ENCODE measurements at regions not wholly inside any gene's neighbourhood (a gene's known extent, or its start where the extent isn't known, plus 50 kb on each side); places are given as distances from the start of the nearest gene placed in this dataset.

GRCh38 chr5:73352649-73353230 lies 95.8 kb downstream of the FOXD1 start:
- Histone ChIP-seq H3K27ac (ENCODE audit: low read depth, low read length) (no peak overlapping the region), H3K4me1 (ENCODE audit: control insufficient read depth, insufficient read depth, low read length) (no peaks in the 10 kb centered on the region), H3K36me3 (ENCODE audit: control insufficient read depth, insufficient read depth, low read length) (no peaks in the 10 kb centered on the region), H3K27me3 (ENCODE audit: control insufficient read depth, insufficient read depth, low read length) (no peaks in the 10 kb centered on the region), H3K4me3 (ENCODE audit: low read length) (no peak overlapping the region), H3K9ac (ENCODE audit: low read length) (no peak overlapping the region)

GRCh38 chr5:73352243-73352642 lies 96.3 kb downstream of the FOXD1 start:
- H3K36me3 ChIP-seq (ENCODE audit: control insufficient read depth, insufficient read depth, low read length): no peaks in the 10 kb centered on the region
- H3K27me3 ChIP-seq (ENCODE audit: control insufficient read depth, insufficient read depth, low read length): no peaks in the 10 kb centered on the region
- H3K27ac ChIP-seq (ENCODE audit: low read depth, low read length): no peak overlapping the region
- no peaks in the 10 kb centered on the region for H3K4me1 ChIP-seq (ENCODE audit: control insufficient read depth, insufficient read depth, low read length)
- no peak overlapping the region for H3K9ac ChIP-seq (ENCODE audit: low read length)
- H3K4me3 ChIP-seq (ENCODE audit: low read length): no peak overlapping the region

- Histone ChIP-seq H3K9ac (ENCODE audit: low read length) (no peak overlapping the region), H3K36me3 (ENCODE audit: control insufficient read depth, insufficient read depth, low read length) (no peaks in the 10 kb centered on the region), H3K4me1 (ENCODE audit: control insufficient read depth, insufficient read depth, low read length) (no peaks in the 10 kb centered on the region), H3K27ac (ENCODE audit: low read depth, low read length) (no peak overlapping the region), H3K4me3 (ENCODE audit: low read length) (no peak overlapping the region), H3K27me3 (ENCODE audit: control insufficient read depth, insufficient read depth, low read length) (no peaks in the 10 kb centered on the region)
Observed at GRCh38 chr5:73351593-73351992, 97.0 kb downstream of the FOXD1 start.

- Histone ChIP-seq H3K4me3 (ENCODE audit: low read length) (no peak overlapping the region), H3K27me3 (ENCODE audit: control insufficient read depth, insufficient read depth, low read length) (no peaks in the 10 kb centered on the region), H3K9ac (ENCODE audit: low read length) (no peak overlapping the region), H3K27ac (ENCODE audit: low read depth, low read length) (no peak overlapping the region), H3K36me3 (ENCODE audit: control insufficient read depth, insufficient read depth, low read length) (no peaks in the 10 kb centered on the region), H3K4me1 (ENCODE audit: control insufficient read depth, insufficient read depth, low read length) (no peaks in the 10 kb centered on the region)
Observed at GRCh38 chr5:73346878-73347408, 101.6 kb downstream of the FOXD1 start.

- no peak overlapping the region for H3K4me3 ChIP-seq (ENCODE audit: low read length)
- H3K9ac ChIP-seq (ENCODE audit: low read length): no peak overlapping the region
- H3K36me3 ChIP-seq (ENCODE audit: control insufficient read depth, insufficient read depth, low read length): no peaks in the 10 kb centered on the region
- peaks cover 2% of the 10 kb centered on the region for H3K27me3 ChIP-seq (ENCODE audit: control insufficient read depth, insufficient read depth, low read length)
- no peaks in the 10 kb centered on the region for H3K4me1 ChIP-seq (ENCODE audit: control insufficient read depth, insufficient read depth, low read length)
- no peak overlapping the region for H3K27ac ChIP-seq (ENCODE audit: low read depth, low read length)
Observed at GRCh38 chr5:73344835-73345234, 103.7 kb downstream of the FOXD1 start.

GRCh38 chr5:73339711-73340110 lies 108.9 kb downstream of the FOXD1 start:
- Histone ChIP-seq H3K27ac (ENCODE audit: low read depth, low read length) (no peak overlapping the region), H3K4me1 (ENCODE audit: control insufficient read depth, insufficient read depth, low read length) (no peaks in the 10 kb centered on the region), H3K9ac (ENCODE audit: low read length) (no peak overlapping the region), H3K36me3 (ENCODE audit: control insufficient read depth, insufficient read depth, low read length) (no peaks in the 10 kb centered on the region), H3K4me3 (ENCODE audit: low read length) (no peak overlapping the region), H3K27me3 (ENCODE audit: control insufficient read depth, insufficient read depth, low read length) (peaks cover 7% of the 10 kb centered on the region)

GRCh38 chr5:73339051-73339575 lies 109.5 kb downstream of the FOXD1 start:
- no peak overlapping the region for H3K27ac ChIP-seq (ENCODE audit: low read depth, low read length)
- H3K36me3 ChIP-seq (ENCODE audit: control insufficient read depth, insufficient read depth, low read length): no peaks in the 10 kb centered on the region
- H3K4me1 ChIP-seq (ENCODE audit: control insufficient read depth, insufficient read depth, low read length): no peaks in the 10 kb centered on the region
- H3K27me3 ChIP-seq (ENCODE audit: control insufficient read depth, insufficient read depth, low read length): peaks cover 9% of the 10 kb centered on the region
- no peak overlapping the region for H3K4me3 ChIP-seq (ENCODE audit: low read length)
- H3K9ac ChIP-seq (ENCODE audit: low read length): no peak overlapping the region

GRCh38 chr5:73338256-73339050 lies 110.1 kb downstream of the FOXD1 start:
- no peaks in the 10 kb centered on the region for H3K36me3 ChIP-seq (ENCODE audit: control insufficient read depth, insufficient read depth, low read length)
- peaks cover 9% of the 10 kb centered on the region for H3K27me3 ChIP-seq (ENCODE audit: control insufficient read depth, insufficient read depth, low read length)
- no peak overlapping the region for H3K4me3 ChIP-seq (ENCODE audit: low read length)
- no peak overlapping the region for H3K27ac ChIP-seq (ENCODE audit: low read depth, low read length)
- no peaks in the 10 kb centered on the region for H3K4me1 ChIP-seq (ENCODE audit: control insufficient read depth, insufficient read depth, low read length)
- no peak overlapping the region for H3K9ac ChIP-seq (ENCODE audit: low read length)

GRCh38 chr5:73337586-73338255 lies 110.9 kb downstream of the FOXD1 start:
- Histone ChIP-seq H3K4me3 (ENCODE audit: low read length) (no peak overlapping the region), H3K4me1 (ENCODE audit: control insufficient read depth, insufficient read depth, low read length) (no peaks in the 10 kb centered on the region), H3K27ac (ENCODE audit: low read depth, low read length) (no peak overlapping the region), H3K36me3 (ENCODE audit: control insufficient read depth, insufficient read depth, low read length) (no peaks in the 10 kb centered on the region), H3K9ac (ENCODE audit: low read length) (no peak overlapping the region), H3K27me3 (ENCODE audit: control insufficient read depth, insufficient read depth, low read length) (peaks cover 9% of the 10 kb centered on the region)

GRCh38 chr5:73336366-73336765 lies 112.2 kb downstream of the FOXD1 start:
- Histone ChIP-seq H3K36me3 (ENCODE audit: control insufficient read depth, insufficient read depth, low read length) (no peaks in the 10 kb centered on the region), H3K4me3 (ENCODE audit: low read length) (no peak overlapping the region), H3K27ac (ENCODE audit: low read depth, low read length) (no peak overlapping the region), H3K4me1 (ENCODE audit: control insufficient read depth, insufficient read depth, low read length) (no peaks in the 10 kb centered on the region), H3K9ac (ENCODE audit: low read length) (no peak overlapping the region), H3K27me3 (ENCODE audit: control insufficient read depth, insufficient read depth, low read length) (peaks cover 9% of the 10 kb centered on the region)

GRCh38 chr5:73333944-73334703 lies 114.5 kb downstream of the FOXD1 start:
- Histone ChIP-seq H3K4me3 (ENCODE audit: low read length) (no peak overlapping the region), H3K27me3 (ENCODE audit: control insufficient read depth, insufficient read depth, low read length) (peaks cover 7% of the 10 kb centered on the region), H3K9ac (ENCODE audit: low read length) (no peak overlapping the region), H3K4me1 (ENCODE audit: control insufficient read depth, insufficient read depth, low read length) (no peaks in the 10 kb centered on the region), H3K27ac (ENCODE audit: low read depth, low read length) (no peak overlapping the region), H3K36me3 (ENCODE audit: control insufficient read depth, insufficient read depth, low read length) (no peaks in the 10 kb centered on the region)

- Histone ChIP-seq H3K27ac (ENCODE audit: low read depth, low read length) (no peak overlapping the region), H3K4me3 (ENCODE audit: low read length) (no peak overlapping the region), H3K36me3 (ENCODE audit: control insufficient read depth, insufficient read depth, low read length) (no peaks in the 10 kb centered on the region), H3K4me1 (ENCODE audit: control insufficient read depth, insufficient read depth, low read length) (no peaks in the 10 kb centered on the region), H3K27me3 (ENCODE audit: control insufficient read depth, insufficient read depth, low read length) (peaks cover 2% of the 10 kb centered on the region), H3K9ac (ENCODE audit: low read length) (no peak overlapping the region)
Observed at GRCh38 chr5:73330613-73331012, 118.0 kb downstream of the FOXD1 start.
